ENCODE measurements at regions not wholly inside any gene's neighbourhood (a gene's known extent, or its start where the extent isn't known, plus 50 kb on each side); places are given as distances from the start of the nearest gene placed in this dataset.
"Not testable (repeated sequence)": the region's sequence is repeated elsewhere in the genome, so short reads cannot be mapped to it uniquely, and the experiment has no call there.

DNA sequence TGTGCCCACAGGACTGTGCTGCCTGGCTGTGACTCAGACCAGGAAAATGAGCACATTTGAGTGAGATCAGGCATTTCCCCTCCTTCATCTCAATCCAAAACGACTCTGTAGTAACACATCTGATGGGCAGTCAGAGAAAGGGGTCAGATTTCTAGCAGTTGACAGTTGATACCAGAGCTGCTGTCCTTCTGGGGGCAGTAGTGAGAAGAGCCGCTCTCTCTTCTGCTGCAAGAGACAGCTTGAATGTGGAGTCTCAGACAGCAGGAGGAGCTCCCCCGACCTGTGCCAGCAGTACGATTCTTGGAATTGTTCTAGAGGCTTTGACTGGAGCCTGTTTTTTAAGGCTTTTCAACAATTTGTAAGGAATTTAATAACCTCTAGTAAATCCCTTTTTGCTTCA, 1413.7 kb downstream of the RPIA start:
- intact Hi-C loops (cut with DNase I); H3K27ac ChIP-seq (ENCODE audit: low read depth in 2 of 2, low read length in 2 of 2); H3K9ac ChIP-seq (ENCODE audit: low read length in 3 of 3); FAIRE-seq; H3K27me3 ChIP-seq (ENCODE audit: control insufficient read depth, insufficient read depth, low read length); H3K36me3 ChIP-seq (ENCODE audit: control insufficient read depth in 2 of 3, insufficient read depth in 3 of 3, low read length in 3 of 3); H3K4me1 ChIP-seq (ENCODE audit: control insufficient read depth in 2 of 3, insufficient read depth in 2 of 3, low read depth in 1 of 3, low read length in 3 of 3); H3K9me3 ChIP-seq (ENCODE audit: control insufficient read depth in 2 of 3, insufficient read depth in 1 of 3, low read length in 3 of 3); H3K4me3 ChIP-seq (ENCODE audit: low read length in 3 of 3): not testable (repeated sequence)
- DNase-seq: peak in 2 of 5 donors; percentile 0 to 17

DNA sequence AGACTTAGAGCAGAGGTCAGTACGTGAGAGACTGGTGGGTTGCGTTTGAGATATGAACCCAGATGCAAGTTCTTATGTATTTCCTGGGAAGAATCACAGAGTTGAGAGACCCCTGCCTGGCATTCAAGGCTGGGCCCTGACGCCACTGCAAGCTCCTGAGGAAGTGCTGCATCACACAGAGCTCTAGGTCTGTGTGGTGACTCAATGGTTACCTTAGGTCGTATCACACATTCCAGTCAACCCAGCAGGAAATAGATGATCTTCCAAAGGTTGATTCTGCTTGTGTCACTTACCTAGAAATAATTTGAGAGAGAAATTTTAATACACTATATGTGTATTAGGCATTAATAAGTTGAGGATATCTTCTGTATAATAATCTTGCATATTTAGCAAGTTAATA, 1431.9 kb downstream of the RPIA start:
- H3K9ac ChIP-seq (ENCODE audit: low read length in 3 of 3); H3K27ac ChIP-seq (ENCODE audit: low read depth in 2 of 2, low read length in 2 of 2); DNase-seq; FAIRE-seq; H3K9me3 ChIP-seq (ENCODE audit: control insufficient read depth in 2 of 3, insufficient read depth in 1 of 3, low read length in 3 of 3); H3K4me1 ChIP-seq (ENCODE audit: control insufficient read depth in 2 of 3, insufficient read depth in 2 of 3, low read depth in 1 of 3, low read length in 3 of 3); H3K4me3 ChIP-seq (ENCODE audit: low read length in 3 of 3); H3K36me3 ChIP-seq (ENCODE audit: control insufficient read depth in 2 of 3, insufficient read depth in 3 of 3, low read length in 3 of 3); H3K27me3 ChIP-seq (ENCODE audit: control insufficient read depth, insufficient read depth, low read length); intact Hi-C loops (cut with DNase I): not testable (repeated sequence)

DNA sequence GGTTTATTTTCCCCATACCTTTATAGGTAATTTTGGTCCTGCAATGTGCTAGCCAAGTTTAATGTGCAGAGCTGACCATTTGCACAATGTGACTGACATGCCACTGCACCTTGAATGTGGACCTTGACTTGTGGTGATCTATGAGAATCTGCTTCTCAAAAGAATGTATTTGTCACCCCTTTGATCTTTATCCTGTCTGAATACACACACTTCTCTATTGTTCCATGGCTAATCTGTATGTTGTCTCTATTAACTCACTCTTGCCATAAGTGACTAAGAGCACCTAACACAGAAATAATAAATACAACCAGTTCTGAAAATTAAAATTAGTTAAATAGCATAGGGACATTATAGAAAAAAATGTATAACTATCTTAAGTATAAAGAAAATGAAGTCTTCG, 1447.6 kb downstream of the RPIA start:
- FAIRE-seq; H3K36me3 ChIP-seq (ENCODE audit: control insufficient read depth in 2 of 3, insufficient read depth in 3 of 3, low read length in 3 of 3); H3K4me1 ChIP-seq (ENCODE audit: control insufficient read depth in 2 of 3, insufficient read depth in 2 of 3, low read depth in 1 of 3, low read length in 3 of 3); H3K27me3 ChIP-seq (ENCODE audit: control insufficient read depth, insufficient read depth, low read length); H3K4me3 ChIP-seq (ENCODE audit: low read length in 3 of 3); intact Hi-C loops (cut with DNase I); DNase-seq; H3K9ac ChIP-seq (ENCODE audit: low read length in 3 of 3); H3K9me3 ChIP-seq (ENCODE audit: control insufficient read depth in 2 of 3, insufficient read depth in 1 of 3, low read length in 3 of 3); H3K27ac ChIP-seq (ENCODE audit: low read depth in 2 of 2, low read length in 2 of 2): not testable (repeated sequence)

DNA sequence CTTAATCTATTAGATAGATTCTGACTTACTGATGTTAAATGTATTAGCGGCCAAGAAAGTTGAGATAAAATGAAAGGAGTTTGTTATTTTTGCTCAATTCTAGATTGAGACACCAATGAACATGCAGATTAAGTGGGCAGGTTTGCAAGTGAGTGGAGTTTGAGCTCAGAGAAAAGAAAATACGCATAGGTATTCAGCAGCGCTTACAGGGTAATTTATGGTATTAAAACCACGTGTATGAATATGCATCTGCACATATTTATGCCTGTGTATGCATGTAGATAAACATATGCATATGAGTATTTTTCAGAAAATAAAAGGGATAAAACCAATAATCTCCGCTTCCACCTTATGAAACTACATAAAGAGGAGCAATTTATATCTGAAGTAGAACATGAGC, 1450.1 kb downstream of the RPIA start:
- H3K9ac ChIP-seq (ENCODE audit: low read length in 3 of 3); FAIRE-seq; intact Hi-C loops (cut with DNase I); H3K4me1 ChIP-seq (ENCODE audit: control insufficient read depth in 2 of 3, insufficient read depth in 2 of 3, low read depth in 1 of 3, low read length in 3 of 3); H3K27ac ChIP-seq (ENCODE audit: low read depth in 2 of 2, low read length in 2 of 2); DNase-seq; H3K27me3 ChIP-seq (ENCODE audit: control insufficient read depth, insufficient read depth, low read length); H3K4me3 ChIP-seq (ENCODE audit: low read length in 3 of 3); H3K9me3 ChIP-seq (ENCODE audit: control insufficient read depth in 2 of 3, insufficient read depth in 1 of 3, low read length in 3 of 3); H3K36me3 ChIP-seq (ENCODE audit: control insufficient read depth in 2 of 3, insufficient read depth in 3 of 3, low read length in 3 of 3): not testable (repeated sequence)

DNA sequence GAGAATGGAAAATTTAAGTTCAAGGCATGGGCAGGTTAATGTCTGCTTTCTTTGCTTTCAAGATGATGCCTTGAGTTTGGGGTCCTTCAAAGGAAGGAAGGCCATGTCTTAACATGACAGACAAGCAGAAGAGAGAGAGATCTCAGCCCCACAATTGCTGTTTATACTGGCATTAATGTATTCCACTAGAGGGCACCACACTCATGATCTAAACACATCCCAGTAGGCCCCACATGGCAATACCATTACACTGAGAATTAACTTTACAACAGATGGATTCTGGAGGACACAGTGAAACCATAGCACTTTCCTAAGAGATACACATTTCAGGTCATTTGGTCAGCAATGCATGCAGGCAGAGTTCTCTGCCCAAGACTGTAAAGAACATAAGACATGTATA, 1460.3 kb downstream of the RPIA start:
- intact Hi-C loops (cut with DNase I); H3K4me3 ChIP-seq (ENCODE audit: low read length in 3 of 3); H3K9ac ChIP-seq (ENCODE audit: low read length in 3 of 3); H3K27me3 ChIP-seq (ENCODE audit: control insufficient read depth, insufficient read depth, low read length); H3K9me3 ChIP-seq (ENCODE audit: control insufficient read depth in 2 of 3, insufficient read depth in 1 of 3, low read length in 3 of 3); H3K4me1 ChIP-seq (ENCODE audit: control insufficient read depth in 2 of 3, insufficient read depth in 2 of 3, low read depth in 1 of 3, low read length in 3 of 3); H3K36me3 ChIP-seq (ENCODE audit: control insufficient read depth in 2 of 3, insufficient read depth in 3 of 3, low read length in 3 of 3); H3K27ac ChIP-seq (ENCODE audit: low read depth in 2 of 2, low read length in 2 of 2); FAIRE-seq: not testable (repeated sequence)
- peak in 1 of 5 donors; percentile 7 for DNase-seq

DNA sequence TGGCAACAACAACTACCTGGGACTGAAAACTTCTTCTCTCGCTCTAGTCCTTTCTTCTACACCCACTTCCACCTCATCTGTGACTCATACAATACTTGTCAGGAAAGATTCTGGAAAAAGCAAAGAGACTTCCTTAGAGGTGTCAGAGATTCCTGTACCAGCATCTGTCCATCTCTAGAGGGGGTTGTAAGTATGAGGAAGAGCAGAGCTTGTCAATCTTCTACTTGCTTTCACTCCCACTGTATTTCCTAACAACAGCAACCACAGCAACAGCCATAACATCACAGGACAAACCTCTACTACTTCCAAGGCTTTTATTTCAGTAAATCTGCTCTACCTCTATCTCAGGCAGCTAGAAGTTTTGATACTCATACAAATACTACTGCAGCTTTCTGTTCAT, 1479.5 kb downstream of the RPIA start:
- DNase-seq: peak in 1 of 5 donors; percentile 2
- intact Hi-C loops (cut with DNase I); FAIRE-seq; H3K4me1 ChIP-seq (ENCODE audit: control insufficient read depth in 2 of 3, insufficient read depth in 2 of 3, low read depth in 1 of 3, low read length in 3 of 3); H3K4me3 ChIP-seq (ENCODE audit: low read length in 3 of 3); H3K27me3 ChIP-seq (ENCODE audit: control insufficient read depth, insufficient read depth, low read length); H3K9me3 ChIP-seq (ENCODE audit: control insufficient read depth in 2 of 3, insufficient read depth in 1 of 3, low read length in 3 of 3); H3K27ac ChIP-seq (ENCODE audit: low read depth in 2 of 2, low read length in 2 of 2); H3K36me3 ChIP-seq (ENCODE audit: control insufficient read depth in 2 of 3, insufficient read depth in 3 of 3, low read length in 3 of 3); H3K9ac ChIP-seq (ENCODE audit: low read length in 3 of 3): not testable (repeated sequence)

DNA sequence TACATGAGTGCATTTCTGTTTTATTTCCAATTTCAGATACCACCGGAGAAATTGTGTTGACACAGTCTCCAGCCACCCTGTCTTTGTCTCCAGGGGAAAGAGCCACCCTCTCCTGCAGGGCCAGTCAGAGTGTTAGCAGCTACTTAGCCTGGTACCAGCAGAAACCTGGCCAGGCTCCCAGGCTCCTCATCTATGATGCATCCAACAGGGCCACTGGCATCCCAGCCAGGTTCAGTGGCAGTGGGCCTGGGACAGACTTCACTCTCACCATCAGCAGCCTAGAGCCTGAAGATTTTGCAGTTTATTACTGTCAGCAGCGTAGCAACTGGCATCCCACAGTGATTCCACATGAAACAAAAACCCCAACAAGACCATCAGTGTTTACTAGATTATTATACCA, 1481.6 kb downstream of the RPIA start:
- H3K9ac ChIP-seq (ENCODE audit: low read length in 3 of 3); H3K4me3 ChIP-seq (ENCODE audit: low read length in 3 of 3); intact Hi-C loops (cut with DNase I); H3K27ac ChIP-seq (ENCODE audit: low read depth in 2 of 2, low read length in 2 of 2); H3K27me3 ChIP-seq (ENCODE audit: control insufficient read depth, insufficient read depth, low read length); H3K36me3 ChIP-seq (ENCODE audit: control insufficient read depth in 2 of 3, insufficient read depth in 3 of 3, low read length in 3 of 3); DNase-seq; FAIRE-seq; H3K9me3 ChIP-seq (ENCODE audit: control insufficient read depth in 2 of 3, insufficient read depth in 1 of 3, low read length in 3 of 3); H3K4me1 ChIP-seq (ENCODE audit: control insufficient read depth in 2 of 3, insufficient read depth in 2 of 3, low read depth in 1 of 3, low read length in 3 of 3): not testable (repeated sequence)

DNA sequence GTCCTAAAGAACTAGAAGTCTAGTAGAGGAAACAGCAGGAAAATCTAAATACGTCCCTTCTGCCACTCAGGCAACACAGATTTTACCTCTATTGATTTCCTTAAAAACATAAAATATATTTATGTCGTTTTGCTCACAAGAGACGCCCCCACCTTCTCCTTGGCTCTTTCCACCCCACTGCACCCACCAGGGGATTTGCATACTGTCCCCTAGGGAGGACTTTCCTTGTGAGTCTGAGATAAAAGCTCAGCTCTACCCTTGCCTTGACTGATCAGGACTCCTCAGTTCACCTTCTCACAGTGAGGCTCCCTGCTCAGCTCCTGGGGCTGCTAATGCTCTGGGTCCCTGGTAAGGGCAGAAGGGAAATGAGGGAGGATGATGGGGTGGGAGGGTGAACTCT, 1488.1 kb downstream of the RPIA start:
- H3K36me3 ChIP-seq (ENCODE audit: control insufficient read depth in 2 of 3, insufficient read depth in 3 of 3, low read length in 3 of 3); FAIRE-seq; H3K27ac ChIP-seq (ENCODE audit: low read depth in 2 of 2, low read length in 2 of 2); H3K4me3 ChIP-seq (ENCODE audit: low read length in 3 of 3); DNase-seq; intact Hi-C loops (cut with DNase I); H3K9ac ChIP-seq (ENCODE audit: low read length in 3 of 3); H3K27me3 ChIP-seq (ENCODE audit: control insufficient read depth, insufficient read depth, low read length); H3K4me1 ChIP-seq (ENCODE audit: control insufficient read depth in 2 of 3, insufficient read depth in 2 of 3, low read depth in 1 of 3, low read length in 3 of 3); H3K9me3 ChIP-seq (ENCODE audit: control insufficient read depth in 2 of 3, insufficient read depth in 1 of 3, low read length in 3 of 3): not testable (repeated sequence)

Data from kidney (tissue), 10 donors.